ENCODE measurements at regions not wholly inside any gene's neighbourhood (a gene's known extent, or its start where the extent isn't known, plus 50 kb on each side); places are given as distances from the start of the nearest gene placed in this dataset.

GRCh38 chr21:27371975-27372331 is 405.1 kb upstream of the ADAMTS5 start:
- TF ChIP-seq, protein P1, sequence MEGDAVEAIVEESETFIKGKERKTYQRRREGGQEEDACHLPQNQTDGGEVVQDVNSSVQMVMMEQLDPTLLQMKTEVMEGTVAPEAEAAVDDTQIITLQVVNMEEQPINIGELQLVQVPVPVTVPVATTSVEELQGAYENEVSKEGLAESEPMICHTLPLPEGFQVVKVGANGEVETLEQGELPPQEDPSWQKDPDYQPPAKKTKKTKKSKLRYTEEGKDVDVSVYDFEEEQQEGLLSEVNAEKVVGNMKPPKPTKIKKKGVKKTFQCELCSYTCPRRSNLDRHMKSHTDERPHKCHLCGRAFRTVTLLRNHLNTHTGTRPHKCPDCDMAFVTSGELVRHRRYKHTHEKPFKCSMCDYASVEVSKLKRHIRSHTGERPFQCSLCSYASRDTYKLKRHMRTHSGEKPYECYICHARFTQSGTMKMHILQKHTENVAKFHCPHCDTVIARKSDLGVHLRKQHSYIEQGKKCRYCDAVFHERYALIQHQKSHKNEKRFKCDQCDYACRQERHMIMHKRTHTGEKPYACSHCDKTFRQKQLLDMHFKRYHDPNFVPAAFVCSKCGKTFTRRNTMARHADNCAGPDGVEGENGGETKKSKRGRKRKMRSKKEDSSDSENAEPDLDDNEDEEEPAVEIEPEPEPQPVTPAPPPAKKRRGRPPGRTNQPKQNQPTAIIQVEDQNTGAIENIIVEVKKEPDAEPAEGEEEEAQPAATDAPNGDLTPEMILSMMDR (IDR thresholded peaks at IDR 0.05), result no peak
- no peak for TF ChIP-seq POLR2A (IDR thresholded peaks at IDR 0.05)

All from uterus (tissue), 2 donors.